Cardiac muscle cell (in vitro differentiated cells and primary cell): ENCODE measurements at regions not wholly inside any gene's neighbourhood (a gene's known extent, or its start where the extent isn't known, plus 50 kb on each side); places are given as distances from the start of the nearest gene placed in this dataset.

Experiments
- DNase-seq, 2 donors: peaks; one replicate each; pipeline versions ENCODE4 v3.0.0 to v3.0.0-alpha.2; 2010 to 2017; ENCODE audit warnings: low read depth in 1 of 2, low spot score in 1 of 2
- H3K27ac ChIP-seq: fragments of 200-600 bp; sonication (generic); 2 replicates; pipeline ENCODE4 v1.5.1; 2016
- H3K27me3 ChIP-seq: fragments of 200-600 bp; sonication (generic); 2 replicates; pipeline ENCODE4 v1.6.0; 2016; ENCODE audit warnings: control low read depth
- H3K36me3 ChIP-seq: fragments of 200-600 bp; sonication (generic); 2 replicates; pipeline ENCODE4 v1.5.1; 2016; ENCODE audit warnings: control low read depth
- H3K4me1 ChIP-seq: fragments of 200-600 bp; sonication (generic); 2 replicates; pipeline ENCODE4 v1.8.1; 2017; ENCODE audit warnings: low read depth, mild to moderate bottlenecking, mixed run types
- H3K4me3 ChIP-seq: fragments of 200-600 bp; sonication (generic); 2 replicates; pipeline ENCODE4 v1.5.1; 2016; ENCODE audit warnings: mild to moderate bottlenecking
- H3K9me3 ChIP-seq: fragments of 200-600 bp; sonication (generic); 2 replicates; pipeline ENCODE4 v1.5.1; 2017; ENCODE audit warnings: low read depth, mild to moderate bottlenecking, control low read depth
- CTCF ChIP-seq: IDR thresholded peaks from 2 replicates; pipeline ENCODE4 v1.5.1; 2012; ENCODE audit warnings: low read depth, mild to moderate bottlenecking, low read length

GRCh38 chr10:117652228-117653169 lies 110.0 kb downstream of the EMX2 start:
- H3K27me3 ChIP-seq, result no peaks in the 10 kb centered on the region
- H3K27ac ChIP-seq, result no peak overlapping the region
- H3K9me3 ChIP-seq, result no peaks in the 10 kb centered on the region

GRCh38 chr10:117653170-117653515 lies 110.6 kb downstream of the EMX2 start:
- Histone ChIP-seq H3K4me1 (no peaks in the 10 kb centered on the region), H3K27ac (no peak overlapping the region), H3K9me3 (no peaks in the 10 kb centered on the region), H3K36me3 (no peaks in the 10 kb centered on the region), H3K27me3 (no peaks in the 10 kb centered on the region), H3K4me3 (no peak overlapping the region)
- TF ChIP-seq CTCF, result no peak
- peak in 1 of 2 donors; percentile 84 for DNase-seq

More at GRCh38 chr10:117652228-117653169, 110.0 kb downstream of the EMX2 start:
- no peak for DNase-seq
- H3K4me1 ChIP-seq, result no peaks in the 10 kb centered on the region
- H3K4me3 ChIP-seq, result no peak overlapping the region
- no peaks in the 10 kb centered on the region for H3K36me3 ChIP-seq
- TF ChIP-seq CTCF, result no peak

- DNase-seq, result no peak
- H3K27me3 ChIP-seq, result no peaks in the 10 kb centered on the region
- no peak for TF ChIP-seq CTCF
- H3K36me3 ChIP-seq, result no peaks in the 10 kb centered on the region
- no peaks in the 10 kb centered on the region for H3K9me3 ChIP-seq
- no peak overlapping the region for H3K27ac ChIP-seq
- no peak overlapping the region for H3K4me3 ChIP-seq
- no peaks in the 10 kb centered on the region for H3K4me1 ChIP-seq
These were observed 111.6 kb downstream of the EMX2 start for GRCh38 chr10:117654105-117654504.

- Histone ChIP-seq H3K4me1 (no peaks in the 10 kb centered on the region), H3K9me3 (no peaks in the 10 kb centered on the region), H3K36me3 (no peaks in the 10 kb centered on the region), H3K27ac (no peak overlapping the region), H3K27me3 (no peaks in the 10 kb centered on the region), H3K4me3 (no peak overlapping the region)
- TF ChIP-seq CTCF, result no peak
- no peak for DNase-seq
These were observed 114.1 kb downstream of the EMX2 start for GRCh38 chr10:117656385-117657367.

GRCh38 chr10:117661316-117661715 lies 118.8 kb downstream of the EMX2 start:
- Histone ChIP-seq H3K27ac (no peak overlapping the region), H3K27me3 (no peaks in the 10 kb centered on the region), H3K36me3 (no peaks in the 10 kb centered on the region), H3K4me3 (no peak overlapping the region), H3K9me3 (no peaks in the 10 kb centered on the region), H3K4me1 (no peaks in the 10 kb centered on the region)
- no peak for TF ChIP-seq CTCF
- DNase-seq, result no peak
